ENCODE measurements at regions not wholly inside any gene's neighbourhood (a gene's known extent, or its start where the extent isn't known, plus 50 kb on each side); places are given as distances from the start of the nearest gene placed in this dataset.

GRCh38 chr5:117763271-117763670 is 1188.6 kb upstream of the SEMA6A start:
- TF ChIP-seq POLR2A (IDR thresholded peaks at IDR 0.05; ENCODE audit: low read depth, low read length) (no peak), POLR2AphosphoS5 (IDR thresholded peaks at IDR 0.05; ENCODE audit: low read depth, low read length) (no peak), TAF1 (IDR thresholded peaks at IDR 0.05; ENCODE audit: borderline replicate concordance, low read depth, low read length) (no peak)

All from GM12892 (cell line).